SK-N-MC (cell line): ENCODE measurements at regions not wholly inside any gene's neighbourhood (a gene's known extent, or its start where the extent isn't known, plus 50 kb on each side); places are given as distances from the start of the nearest gene placed in this dataset.

ENCODE experiments used
- EZH2 ChIP-seq: fragments of 200-600 bp; sonication (generic); IDR thresholded peaks from one replicate; pipeline ENCODE4 v1.6.1; 2017; ENCODE audit warnings: antibody characterized with exemption
- POLR2AphosphoS5 ChIP-seq: IDR thresholded peaks from 2 replicates; pipeline ENCODE4 v1.6.1; 2012; ENCODE audit warnings: mild to moderate bottlenecking, low read depth, low read length, borderline replicate concordance

DNA sequence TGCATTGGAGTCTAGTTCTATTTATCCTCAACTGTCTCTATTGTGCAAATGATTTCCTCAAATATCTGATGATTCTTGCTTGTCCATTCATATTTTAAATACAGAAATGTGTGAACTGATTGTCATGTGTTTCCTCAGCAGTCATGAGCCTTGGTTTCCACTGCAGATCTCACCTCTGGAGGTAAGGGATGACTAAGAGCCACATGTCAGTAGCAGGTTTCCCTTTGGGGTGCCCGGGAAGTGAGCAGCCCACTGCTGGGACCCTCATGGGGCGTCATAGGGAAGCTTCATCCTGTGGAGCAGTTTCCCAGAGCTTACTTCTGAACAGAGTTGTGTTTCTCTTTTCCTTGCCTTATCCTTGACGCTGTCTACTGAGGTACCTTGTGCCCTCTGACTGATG, 149.2 kb upstream of the TOPAZ1 start:
- no peak for TF ChIP-seq EZH2
- no peak for TF ChIP-seq POLR2AphosphoS5
